OCI-LY7 (cell line): ENCODE measurements at regions not wholly inside any gene's neighbourhood (a gene's known extent, or its start where the extent isn't known, plus 50 kb on each side); places are given as distances from the start of the nearest gene placed in this dataset.
"Not testable (repeated sequence)": the region's sequence is repeated elsewhere in the genome, so short reads cannot be mapped to it uniquely, and the experiment has no call there.

Source experiments
- BruUV-seq: library from RNA; stranded (reverse); fragments of 400-500 nt; replicated peaks from 2 replicates; lab custom pipeline; 2021; lab: Mats Ljungman, UMichigan
- CTCF ChIA-PET: fragments of 300-600 bp; sonication (Branson Sonifier 250); formaldehyde crosslinking; loops from one replicate; lab custom pipeline; 2022; ENCODE audit warnings: antibody characterized with exemption; ENCODE audit not compliant: unreplicated experiment; lab: Charles Lee
- POLR2A ChIA-PET: fragments of 300-600 bp; sonication (Branson Sonifier 250); formaldehyde crosslinking; loops from one replicate; lab custom pipeline; 2022; ENCODE audit warnings: antibody characterized with exemption; lab: Charles Lee
- DNase-seq: peaks from one replicate; pipeline ENCODE4 v3.0.0-alpha.2; 2015; ENCODE audit warnings: low spot score
- H2AFZ ChIP-seq: fragments of 200-600 bp; sonication (generic), shearing (Covaris generic); 2 replicates; pipeline ENCODE4 v1.6.1; 2014; ENCODE audit warnings: mild to moderate bottlenecking, antibody characterized with exemption, low read length, moderate library complexity
- H3K27ac ChIP-seq: fragments of 200-600 bp; sonication (generic); 2 replicates; pipeline ENCODE4 v1.5.1; 2014; ENCODE audit warnings: mixed run types, low read depth, mild to moderate bottlenecking, moderate library complexity, low read length, inconsistent platforms; ENCODE audit not compliant: poor library complexity, severe bottlenecking
- H3K36me3 ChIP-seq: fragments of 200-600 bp; sonication (generic); 2 replicates; pipeline ENCODE4 v1.6.1; 2014; ENCODE audit warnings: mild to moderate bottlenecking, antibody characterized with exemption, low read length, moderate library complexity, mixed read lengths; ENCODE audit not compliant: insufficient read depth
- H3K4me1 ChIP-seq: fragments of 200-600 bp; sonication (generic); 2 replicates; pipeline ENCODE4 v1.5.1; 2014; ENCODE audit warnings: mild to moderate bottlenecking, low read length; ENCODE audit not compliant: insufficient read depth, poor library complexity, severe bottlenecking
- H3K4me2 ChIP-seq: fragments of 200-600 bp; sonication (generic); 2 replicates; pipeline ENCODE4 v1.6.1; 2014; ENCODE audit warnings: mild to moderate bottlenecking, low read length
- H3K4me3 ChIP-seq: fragments of 200-600 bp; sonication (generic); 2 replicates; pipeline ENCODE4 v1.5.1; 2014; ENCODE audit warnings: mild to moderate bottlenecking, low read depth, low read length; ENCODE audit not compliant: poor library complexity, severe bottlenecking
- H3K79me2 ChIP-seq: fragments of 200-600 bp; sonication (generic); 2 replicates; pipeline ENCODE4 v1.6.1; 2016; ENCODE audit warnings: low read depth, mild to moderate bottlenecking, low read length, moderate library complexity, mixed read lengths; ENCODE audit not compliant: insufficient read depth
- H3K9me2 ChIP-seq: fragments of 200-600 bp; sonication (generic); 2 replicates; pipeline ENCODE4 v1.6.1; 2016; ENCODE audit warnings: mild to moderate bottlenecking, low read length, mixed read lengths; ENCODE audit not compliant: insufficient read depth
- H3K9me3 ChIP-seq: fragments of 200-600 bp; sonication (generic); 2 replicates; pipeline ENCODE4 v1.6.1; 2014; ENCODE audit warnings: mild to moderate bottlenecking, mixed run types, low read length, mixed read lengths
- H4K20me1 ChIP-seq: fragments of 200-600 bp; sonication (generic); 2 replicates; pipeline ENCODE4 v1.6.1; 2014; ENCODE audit warnings: mild to moderate bottlenecking, antibody characterized with exemption, low read length, moderate library complexity, mixed read lengths; ENCODE audit not compliant: insufficient read depth
- EZH2phosphoT487 ChIP-seq: fragments of 200-600 bp; sonication (generic); IDR thresholded peaks from 2 replicates; pipeline ENCODE4 v1.6.1; 2018; ENCODE audit warnings: low read depth, borderline replicate concordance, mild to moderate bottlenecking, mixed run types, antibody characterized with exemption, low read length, moderate library complexity, mixed read lengths
- intact Hi-C: fragments of 100-400 bp; cut with micrococcal nuclease; formaldehyde crosslinking; loops from one replicate; pipeline ENCODE4 v1.10.0; 2022; ENCODE audit not compliant: unreplicated experiment
- TF ChIP-seq, protein P1 (sequence below): fragments of 200-600 bp; sonication (generic); conservative IDR thresholded peaks from 2 replicates; pipeline ENCODE4 v1.5.1; 2014; ENCODE audit warnings: mild to moderate bottlenecking, antibody characterized with exemption, low read length, moderate library complexity, mixed read lengths

DNA sequence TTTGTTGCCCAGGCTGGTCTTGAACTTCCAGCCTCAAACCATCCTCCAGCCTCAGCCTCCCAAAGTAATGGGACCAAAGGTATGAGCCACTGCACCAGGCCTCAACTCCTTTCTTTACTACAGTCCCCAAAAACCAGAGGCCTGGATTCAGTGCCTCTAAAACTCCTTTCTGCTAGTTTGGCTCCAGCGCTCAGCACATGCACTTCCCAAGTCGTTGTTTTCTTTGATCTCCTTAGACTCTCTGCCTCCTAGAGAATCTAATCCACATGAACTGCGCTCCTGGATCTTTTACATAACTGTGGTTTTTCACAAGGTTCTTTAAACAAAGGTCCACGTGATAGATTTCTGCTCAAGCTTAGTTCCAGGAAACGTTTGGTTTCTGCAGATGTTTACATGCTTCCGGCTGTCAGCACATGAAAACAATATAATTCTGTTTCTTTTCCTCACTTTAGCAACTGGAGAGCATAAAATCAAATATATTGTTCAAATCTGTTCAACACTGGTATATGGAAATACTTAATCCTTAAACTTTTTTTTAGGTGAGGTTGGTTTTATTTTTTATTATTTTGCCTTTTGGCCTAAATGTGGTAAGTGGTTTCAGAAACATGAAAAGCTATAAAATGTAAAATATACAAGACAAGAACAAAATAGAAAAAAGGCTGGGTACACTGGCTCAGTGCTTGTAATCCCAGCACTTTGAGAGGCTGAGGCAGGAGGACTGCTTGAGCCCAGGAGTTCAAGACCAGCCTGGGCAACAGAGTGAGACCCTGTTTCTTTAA lies 270.5 kb upstream of the MKLN1 start:
- peak overlapping the region; percentile 85 for H3K27ac ChIP-seq
- peaks cover 30% of the 10 kb centered on the region for H3K36me3 ChIP-seq
- H4K20me1 ChIP-seq = no peaks in the 10 kb centered on the region
- no peak overlapping the region for H2AFZ ChIP-seq
- TSS peak; percentile 41 for BruUV-seq
- peak; percentile 73 for DNase-seq
- peaks cover 31% of the 10 kb centered on the region for H3K4me1 ChIP-seq
- ChIA-PET CTCF (interaction anchor here (1.0 to 1.1 kb wide), 3 partner anchors 9 to 271 kb away, joined by 3 to 4 read pairs (median 3); partner anchors contain the start of gene MKLN1), POLR2A (interaction anchor here (0.6 to 3.0 kb wide), 21 partner anchors 8 to 450 kb away, joined by 3 to 18 read pairs (median 3); no protein-coding TSS in a partner anchor)
- no peaks in the 10 kb centered on the region for H3K9me3 ChIP-seq
- H3K4me3 ChIP-seq = peak overlapping the region; percentile 25
- no peak for TF ChIP-seq EZH2phosphoT487
- TF ChIP-seq, protein P1, sequence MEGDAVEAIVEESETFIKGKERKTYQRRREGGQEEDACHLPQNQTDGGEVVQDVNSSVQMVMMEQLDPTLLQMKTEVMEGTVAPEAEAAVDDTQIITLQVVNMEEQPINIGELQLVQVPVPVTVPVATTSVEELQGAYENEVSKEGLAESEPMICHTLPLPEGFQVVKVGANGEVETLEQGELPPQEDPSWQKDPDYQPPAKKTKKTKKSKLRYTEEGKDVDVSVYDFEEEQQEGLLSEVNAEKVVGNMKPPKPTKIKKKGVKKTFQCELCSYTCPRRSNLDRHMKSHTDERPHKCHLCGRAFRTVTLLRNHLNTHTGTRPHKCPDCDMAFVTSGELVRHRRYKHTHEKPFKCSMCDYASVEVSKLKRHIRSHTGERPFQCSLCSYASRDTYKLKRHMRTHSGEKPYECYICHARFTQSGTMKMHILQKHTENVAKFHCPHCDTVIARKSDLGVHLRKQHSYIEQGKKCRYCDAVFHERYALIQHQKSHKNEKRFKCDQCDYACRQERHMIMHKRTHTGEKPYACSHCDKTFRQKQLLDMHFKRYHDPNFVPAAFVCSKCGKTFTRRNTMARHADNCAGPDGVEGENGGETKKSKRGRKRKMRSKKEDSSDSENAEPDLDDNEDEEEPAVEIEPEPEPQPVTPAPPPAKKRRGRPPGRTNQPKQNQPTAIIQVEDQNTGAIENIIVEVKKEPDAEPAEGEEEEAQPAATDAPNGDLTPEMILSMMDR = no peak
- H3K4me2 ChIP-seq = peak overlapping the region; percentile 47
- peaks cover 39% of the 10 kb centered on the region for H3K79me2 ChIP-seq
- no peaks in the 10 kb centered on the region for H3K9me2 ChIP-seq
- intact Hi-C loops = no loop called here

DNA sequence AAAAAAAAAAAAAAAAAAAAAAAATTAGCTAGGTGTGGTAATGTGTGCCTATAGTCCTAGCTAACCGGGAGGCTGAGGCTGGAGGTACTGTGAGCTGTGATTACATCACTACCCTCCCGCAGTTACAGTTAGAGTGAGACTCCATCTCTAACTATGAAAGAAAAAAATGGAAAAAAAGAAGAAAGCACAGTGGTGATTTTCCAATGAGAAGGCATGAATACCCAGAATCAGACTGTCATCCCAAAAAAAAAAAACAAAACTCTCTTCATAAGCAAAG lies 269.9 kb upstream of the MKLN1 start:
- no peaks in the 10 kb centered on the region for H3K9me3 ChIP-seq
- ChIA-PET POLR2A (interaction anchor here (0.6 to 3.0 kb wide), 22 partner anchors 8 to 449 kb away, joined by 3 to 18 read pairs (median 4); no protein-coding TSS in a partner anchor), CTCF (interaction anchor here (1.0 to 1.1 kb wide), 2 partner anchors 9 to 52 kb away, joined by 3 to 4 read pairs; no protein-coding TSS in a partner anchor)
- intact Hi-C loops = no loop called here
- peak overlapping the region; percentile 85 for H3K27ac ChIP-seq
- BruUV-seq = no TSS peak
- H3K4me2 ChIP-seq = peak overlapping the region; percentile 47
- no peak for TF ChIP-seq EZH2phosphoT487
- TF ChIP-seq, protein P1 = no peak
- H4K20me1 ChIP-seq = no peaks in the 10 kb centered on the region
- peaks cover 31% of the 10 kb centered on the region for H3K4me1 ChIP-seq
- H3K36me3 ChIP-seq = peaks cover 31% of the 10 kb centered on the region
- peak; percentile 49 for DNase-seq
- peaks cover 42% of the 10 kb centered on the region for H3K79me2 ChIP-seq
- H3K4me3 ChIP-seq = peak overlapping the region; percentile 25
- H2AFZ ChIP-seq = no peak overlapping the region
- no peaks in the 10 kb centered on the region for H3K9me2 ChIP-seq

DNA sequence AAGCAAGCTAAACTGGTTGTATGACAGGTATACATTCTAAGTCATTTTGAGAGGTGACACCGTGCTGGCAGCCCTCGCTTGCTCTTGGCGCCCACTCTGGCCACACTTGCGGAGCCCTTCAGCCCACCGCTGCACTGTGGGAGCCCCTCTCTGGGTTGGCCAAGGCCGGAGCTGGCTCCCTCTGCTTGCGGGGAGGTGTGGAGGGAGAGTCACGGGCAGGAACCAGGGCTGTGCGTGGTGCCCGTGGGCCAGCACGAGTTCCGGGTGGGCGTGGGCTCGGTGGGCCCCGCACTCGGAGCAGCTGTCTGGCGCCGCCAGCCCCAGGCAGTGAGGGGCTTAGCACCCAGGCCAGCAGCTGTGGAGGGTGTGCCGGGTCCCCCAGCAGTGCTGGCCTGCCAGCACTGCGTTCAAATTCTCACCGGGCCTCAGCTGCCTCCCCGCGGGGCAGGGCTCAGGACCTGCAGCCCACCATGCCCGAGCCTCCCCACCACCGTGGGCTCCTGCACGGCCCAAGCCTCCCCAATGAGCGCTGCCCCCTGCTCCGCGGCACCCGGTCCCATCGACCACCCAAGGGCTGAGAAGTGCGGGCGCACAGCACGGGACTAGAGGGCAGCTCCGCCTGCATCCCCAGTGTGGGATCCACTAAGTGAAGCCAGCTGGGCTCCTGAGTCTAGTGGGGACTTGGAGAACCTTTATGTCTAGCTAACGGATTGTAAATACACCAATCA lies 269.0 kb upstream of the MKLN1 start:
- H3K9me3 ChIP-seq, H2AFZ ChIP-seq, H3K9me2 ChIP-seq, H4K20me1 ChIP-seq, intact Hi-C loops, H3K4me3 ChIP-seq, BruUV-seq, DNase-seq: not testable (repeated sequence)
- H3K79me2 ChIP-seq = peaks cover 52% of the 10 kb centered on the region
- ChIA-PET CTCF (interaction anchor here (1.6 kb wide), 1 partner anchor 10 kb away, joined by 5 read pairs; no protein-coding TSS in a partner anchor), POLR2A (interaction anchor here (0.5 to 1.3 kb wide), 7 partner anchors 9 to 1408 kb away, joined by 3 to 7 read pairs (median 3); no protein-coding TSS in a partner anchor)
- peaks cover 35% of the 10 kb centered on the region for H3K36me3 ChIP-seq
- H3K27ac ChIP-seq = peak overlapping the region; percentile 85
- peaks cover 31% of the 10 kb centered on the region for H3K4me1 ChIP-seq
- H3K4me2 ChIP-seq = peak overlapping the region; percentile 47; the same call in 1 of the 2 replicates

GRCh38 chr7:131059401-131059800 lies 268.3 kb upstream of the MKLN1 start:
- Histone ChIP-seq H3K36me3 (peaks cover 35% of the 10 kb centered on the region), H3K79me2 (peaks cover 58% of the 10 kb centered on the region), H3K4me1 (peaks cover 31% of the 10 kb centered on the region)
- H4K20me1 ChIP-seq, intact Hi-C loops, H3K27ac ChIP-seq, BruUV-seq, H3K9me3 ChIP-seq, H3K4me2 ChIP-seq, H3K4me3 ChIP-seq, DNase-seq, H3K9me2 ChIP-seq, H2AFZ ChIP-seq: not testable (repeated sequence)
- POLR2A ChIA-PET = interaction anchor here (0.5 to 0.9 kb wide), 4 partner anchors 8 to 1408 kb away, joined by 3 read pairs; no protein-coding TSS in a partner anchor
- CTCF ChIA-PET = interaction anchor here (0.6 to 1.6 kb wide), 2 partner anchors 9 to 245 kb away, joined by 3 to 5 read pairs; no protein-coding TSS in a partner anchor
